ENCODE measurements at regions not wholly inside any gene's neighbourhood (a gene's known extent, or its start where the extent isn't known, plus 50 kb on each side); places are given as distances from the start of the nearest gene placed in this dataset.

DNA sequence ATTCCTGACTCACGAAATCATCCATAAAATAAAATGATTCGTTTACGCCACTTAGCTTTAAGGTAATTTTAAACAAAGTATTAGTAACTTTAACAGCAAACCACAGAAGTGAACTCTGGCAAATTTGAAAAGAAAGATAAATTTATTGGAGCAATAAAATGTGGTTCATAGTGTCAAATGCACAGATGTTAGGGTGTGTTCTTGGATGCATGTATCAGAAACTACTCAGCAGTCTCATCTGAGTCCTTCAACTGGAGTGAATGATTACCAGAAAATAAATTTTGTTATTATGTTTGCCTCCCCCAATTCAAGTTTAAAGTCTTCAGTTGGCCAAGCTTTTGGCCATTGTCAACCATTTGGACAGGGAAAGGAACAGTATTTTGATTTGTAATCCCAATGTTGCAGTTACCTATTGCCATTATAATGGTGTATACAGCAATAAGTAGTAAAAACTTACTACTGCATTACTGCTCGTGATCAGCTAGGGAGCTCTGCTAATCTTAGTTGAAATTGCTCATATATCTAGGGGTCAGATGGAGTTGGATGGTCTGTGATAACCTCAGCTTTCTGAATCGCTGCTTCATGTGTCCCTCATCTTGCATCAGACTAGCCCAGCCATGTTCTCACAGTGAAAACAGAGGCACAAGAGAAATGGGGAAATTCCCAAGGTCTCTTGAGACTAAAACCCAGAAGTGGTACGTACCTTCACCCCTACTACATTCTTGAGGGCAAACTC is 254.6 kb upstream of the KCNIP4 start:
- DNase-seq (ENCODE audit: low spot score) = no peak
- Histone ChIP-seq H4K91ac (ENCODE audit: low read depth, low read length, poor library complexity) (no peak overlapping the region), H2BK12ac (ENCODE audit: low read length) (no peak overlapping the region), H2BK15ac (ENCODE audit: low read length) (no peak overlapping the region), H3K4me1 (ENCODE audit: control insufficient read depth in 2 of 2, insufficient read depth in 1 of 2, low read depth in 1 of 2, low read length in 2 of 2) (no peaks in the 10 kb centered on the region), H2BK5ac (ENCODE audit: low read length) (no peak overlapping the region), H3K4ac (ENCODE audit: low read length) (no peak overlapping the region), H3K4me3 (ENCODE audit: low read length in 2 of 2) (no peak overlapping the region), H3K14ac (ENCODE audit: low read length) (no peak overlapping the region), H3K9me3 (replicated peaks in 1 of 2; ENCODE audit: control insufficient read depth in 2 of 2, insufficient read depth in 1 of 2, low read depth in 1 of 2, low read length in 2 of 2) (no peaks in the 10 kb centered on the region), H2AK5ac (ENCODE audit: low read depth, low read length) (no peak overlapping the region), H3K36me3 (replicated peaks in 1 of 2; ENCODE audit: control insufficient read depth in 2 of 2, insufficient read depth in 2 of 2, low read length in 2 of 2) (no peaks in the 10 kb centered on the region), H3K23ac (ENCODE audit: low read depth, low read length, poor library complexity) (no peak overlapping the region), H3K9ac (ENCODE audit: low read depth, low read length, poor library complexity) (no peak overlapping the region), H4K8ac (ENCODE audit: low read depth, low read length) (no peak overlapping the region), H2BK120ac (ENCODE audit: low read depth, low read length) (no peak overlapping the region), H2AFZ (ENCODE audit: low read length) (no peak overlapping the region), H3K4me2 (ENCODE audit: insufficient read depth, low read length, poor library complexity, severe bottlenecking) (no peak overlapping the region), H3K27me3 (ENCODE audit: control insufficient read depth in 3 of 3, insufficient read depth in 3 of 3, low read depth in 1 of 3, low read length in 3 of 3) (no peaks in the 10 kb centered on the region), H3K79me1 (ENCODE audit: low read depth, low read length) (no peaks in the 10 kb centered on the region), H3K27ac (replicated peaks; ENCODE audit: low read length) (no peak overlapping the region), H3K18ac (ENCODE audit: low read length) (no peak overlapping the region)
- no CpG with 5 or more reads among the region's 6 CpGs for WGBS, 2 donors (ENCODE audit: extremely low coverage in 2 of 2, insufficient read length in 2 of 2, insufficient replicate concordance in 1 of 2)

DNA sequence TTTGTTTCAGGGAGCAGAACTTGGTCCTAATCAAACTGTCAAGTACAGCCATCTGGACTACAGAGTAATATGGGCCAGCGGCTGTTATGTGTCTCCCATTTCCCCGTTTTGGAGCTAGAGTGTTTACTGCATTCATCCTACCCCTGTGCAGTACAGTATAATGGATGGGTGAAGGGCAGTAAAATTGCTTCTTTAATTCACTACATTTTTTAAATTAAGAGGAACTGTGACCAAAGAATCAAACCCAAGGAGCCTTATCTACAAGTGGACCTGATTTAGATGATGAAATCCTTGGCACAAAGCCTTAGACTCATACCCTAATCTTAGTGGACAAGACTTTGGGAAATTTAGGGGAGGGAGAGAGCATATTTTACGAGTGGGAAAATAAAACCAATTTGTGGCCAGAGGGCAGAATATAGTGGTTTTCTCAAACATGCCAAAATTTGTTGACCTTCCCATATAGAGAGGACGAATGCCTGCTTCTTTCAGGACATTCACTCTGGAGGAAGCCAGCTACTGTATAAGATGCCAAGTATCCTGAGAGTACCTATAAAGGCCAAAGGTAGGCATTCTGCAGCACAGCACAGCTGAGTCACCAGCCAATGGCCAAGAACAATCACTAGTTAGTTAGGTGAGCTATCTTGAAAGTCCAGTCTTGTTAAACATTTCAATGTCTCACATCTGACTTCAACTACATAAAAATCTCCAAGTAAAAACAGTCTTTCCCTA is 253.8 kb upstream of the KCNIP4 start:
- no peak for DNase-seq (ENCODE audit: low spot score)
- H3K79me1 ChIP-seq (ENCODE audit: low read depth, low read length) = no peaks in the 10 kb centered on the region

DNA sequence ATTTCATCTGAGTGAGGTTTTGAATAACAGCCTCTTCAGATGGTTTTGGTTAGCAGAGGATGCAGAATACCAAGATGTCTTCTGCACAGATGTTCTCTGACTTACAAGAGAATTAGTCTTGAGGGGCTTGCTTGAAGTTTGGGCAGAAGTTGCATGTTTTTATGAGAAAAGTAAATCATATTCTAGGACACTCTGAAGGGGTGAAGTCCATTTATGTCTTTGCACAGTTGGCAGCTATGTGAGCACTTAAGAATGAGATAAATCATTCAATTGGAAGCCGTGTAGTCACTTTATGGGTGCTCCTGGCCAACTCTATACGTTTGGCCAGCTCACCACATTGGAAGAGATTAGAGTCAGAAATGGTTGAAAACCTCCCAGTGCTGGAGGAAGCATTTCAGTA is 252.7 kb upstream of the KCNIP4 start:
- H3K27ac ChIP-seq (replicated peaks; ENCODE audit: low read length) = no peak overlapping the region
- no peak overlapping the region for H3K9ac ChIP-seq (ENCODE audit: low read depth, low read length, poor library complexity)
- no peak overlapping the region for H3K23ac ChIP-seq (ENCODE audit: low read depth, low read length, poor library complexity)
- H3K9me3 ChIP-seq (replicated peaks in 1 of 2; ENCODE audit: control insufficient read depth in 2 of 2, insufficient read depth in 1 of 2, low read depth in 1 of 2, low read length in 2 of 2) = no peaks in the 10 kb centered on the region
- H3K4ac ChIP-seq (ENCODE audit: low read length) = no peak overlapping the region
- no peak overlapping the region for H2BK12ac ChIP-seq (ENCODE audit: low read length)
- H2BK120ac ChIP-seq (ENCODE audit: low read depth, low read length) = no peak overlapping the region
- H3K27me3 ChIP-seq (ENCODE audit: control insufficient read depth in 3 of 3, insufficient read depth in 3 of 3, low read depth in 1 of 3, low read length in 3 of 3) = no peaks in the 10 kb centered on the region
- no peak overlapping the region for H2AFZ ChIP-seq (ENCODE audit: low read length)
- no peaks in the 10 kb centered on the region for H3K79me1 ChIP-seq (ENCODE audit: low read depth, low read length)
- no peak overlapping the region for H2BK5ac ChIP-seq (ENCODE audit: low read length)
- no peak overlapping the region for H4K8ac ChIP-seq (ENCODE audit: low read depth, low read length)
- no peak overlapping the region for H3K14ac ChIP-seq (ENCODE audit: low read length)
- no peaks in the 10 kb centered on the region for H3K4me1 ChIP-seq (ENCODE audit: control insufficient read depth in 2 of 2, insufficient read depth in 1 of 2, low read depth in 1 of 2, low read length in 2 of 2)
- H4K91ac ChIP-seq (ENCODE audit: low read depth, low read length, poor library complexity) = no peak overlapping the region
- no peak overlapping the region for H3K18ac ChIP-seq (ENCODE audit: low read length)
- H3K36me3 ChIP-seq (replicated peaks in 1 of 2; ENCODE audit: control insufficient read depth in 2 of 2, insufficient read depth in 2 of 2, low read length in 2 of 2) = no peaks in the 10 kb centered on the region
- H2BK15ac ChIP-seq (ENCODE audit: low read length) = no peak overlapping the region
- no peak overlapping the region for H3K4me3 ChIP-seq (ENCODE audit: low read length in 2 of 2)
- DNase-seq (ENCODE audit: low spot score) = no peak
- WGBS, 2 donors (ENCODE audit: extremely low coverage in 2 of 2, insufficient read length in 2 of 2, insufficient replicate concordance in 1 of 2) = no CpG with 5 or more reads among the region's 2 CpGs
- H2AK5ac ChIP-seq (ENCODE audit: low read depth, low read length) = no peak overlapping the region
- H3K4me2 ChIP-seq (ENCODE audit: insufficient read depth, low read length, poor library complexity, severe bottlenecking) = no peak overlapping the region

More for the DNA sequence above, 253.8 kb upstream of the KCNIP4 start:
- Histone ChIP-seq H3K23ac (ENCODE audit: low read depth, low read length, poor library complexity) (no peak overlapping the region), H3K18ac (ENCODE audit: low read length) (no peak overlapping the region), H3K9ac (ENCODE audit: low read depth, low read length, poor library complexity) (no peak overlapping the region), H3K27me3 (ENCODE audit: control insufficient read depth in 3 of 3, insufficient read depth in 3 of 3, low read depth in 1 of 3, low read length in 3 of 3) (no peaks in the 10 kb centered on the region), H3K4me3 (ENCODE audit: low read length in 2 of 2) (no peak overlapping the region), H3K36me3 (replicated peaks in 1 of 2; ENCODE audit: control insufficient read depth in 2 of 2, insufficient read depth in 2 of 2, low read length in 2 of 2) (no peaks in the 10 kb centered on the region), H3K9me3 (replicated peaks in 1 of 2; ENCODE audit: control insufficient read depth in 2 of 2, insufficient read depth in 1 of 2, low read depth in 1 of 2, low read length in 2 of 2) (no peaks in the 10 kb centered on the region), H2AFZ (ENCODE audit: low read length) (no peak overlapping the region), H2AK5ac (ENCODE audit: low read depth, low read length) (no peak overlapping the region), H2BK5ac (ENCODE audit: low read length) (no peak overlapping the region), H3K4me1 (ENCODE audit: control insufficient read depth in 2 of 2, insufficient read depth in 1 of 2, low read depth in 1 of 2, low read length in 2 of 2) (no peaks in the 10 kb centered on the region), H3K4ac (ENCODE audit: low read length) (no peak overlapping the region), H3K14ac (ENCODE audit: low read length) (no peak overlapping the region), H2BK12ac (ENCODE audit: low read length) (no peak overlapping the region), H4K8ac (ENCODE audit: low read depth, low read length) (no peak overlapping the region), H2BK120ac (ENCODE audit: low read depth, low read length) (no peak overlapping the region), H4K91ac (ENCODE audit: low read depth, low read length, poor library complexity) (no peak overlapping the region), H2BK15ac (ENCODE audit: low read length) (no peak overlapping the region), H3K27ac (replicated peaks; ENCODE audit: low read length) (no peak overlapping the region), H3K4me2 (ENCODE audit: insufficient read depth, low read length, poor library complexity, severe bottlenecking) (no peak overlapping the region)
- WGBS, 2 donors (ENCODE audit: extremely low coverage in 2 of 2, insufficient read length in 2 of 2, insufficient replicate concordance in 1 of 2) = no CpG with 5 or more reads among the region's 4 CpGs

DNA sequence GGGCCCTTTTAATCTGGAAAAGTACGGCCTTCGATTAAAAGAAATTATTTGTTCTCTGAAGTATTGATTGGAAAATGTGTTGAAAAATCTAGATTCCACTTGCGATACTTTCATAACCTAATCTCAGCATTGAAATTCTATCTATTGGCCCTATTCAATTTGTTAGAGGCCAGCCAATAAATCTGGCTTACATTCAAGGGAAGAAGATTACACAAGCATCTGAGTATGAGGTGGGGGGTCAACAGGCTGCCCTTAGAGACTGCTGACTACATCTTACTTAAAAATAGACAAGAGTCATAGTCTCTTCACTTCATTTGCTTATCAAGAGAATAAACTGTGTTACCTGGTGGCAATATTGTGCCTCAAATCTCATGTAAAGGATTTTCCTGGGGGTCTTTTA is 248.0 kb upstream of the KCNIP4 start:
- H3K4me1 ChIP-seq (ENCODE audit: control insufficient read depth in 2 of 2, insufficient read depth in 1 of 2, low read depth in 1 of 2, low read length in 2 of 2) = peaks cover 0 to 1% of the 10 kb centered on the region in 2 donors
- WGBS, 2 donors (ENCODE audit: extremely low coverage in 2 of 2, insufficient read length in 2 of 2, insufficient replicate concordance in 1 of 2) = no CpG with 5 or more reads among the region's 3 CpGs
- H3K23ac ChIP-seq (ENCODE audit: low read depth, low read length, poor library complexity) = no peak overlapping the region
- no peak overlapping the region for H2BK15ac ChIP-seq (ENCODE audit: low read length)
- no peak overlapping the region for H3K9ac ChIP-seq (ENCODE audit: low read depth, low read length, poor library complexity)
- H3K79me1 ChIP-seq (ENCODE audit: low read depth, low read length) = no peaks in the 10 kb centered on the region
- H4K8ac ChIP-seq (ENCODE audit: low read depth, low read length) = no peak overlapping the region
- no peak overlapping the region for H2AK5ac ChIP-seq (ENCODE audit: low read depth, low read length)
- H2BK12ac ChIP-seq (ENCODE audit: low read length) = no peak overlapping the region
- H4K91ac ChIP-seq (ENCODE audit: low read depth, low read length, poor library complexity) = no peak overlapping the region
- no peak overlapping the region for H3K14ac ChIP-seq (ENCODE audit: low read length)
- H3K36me3 ChIP-seq (replicated peaks in 1 of 2; ENCODE audit: control insufficient read depth in 2 of 2, insufficient read depth in 2 of 2, low read length in 2 of 2) = no peaks in the 10 kb centered on the region
- H3K27me3 ChIP-seq (ENCODE audit: control insufficient read depth in 3 of 3, insufficient read depth in 3 of 3, low read depth in 1 of 3, low read length in 3 of 3) = no peaks in the 10 kb centered on the region
- no peak overlapping the region for H2AFZ ChIP-seq (ENCODE audit: low read length)
- H3K4me3 ChIP-seq (ENCODE audit: low read length in 2 of 2) = no peak overlapping the region
- no peak for DNase-seq (ENCODE audit: low spot score)
- H3K4me2 ChIP-seq (ENCODE audit: insufficient read depth, low read length, poor library complexity, severe bottlenecking) = no peak overlapping the region
- no peak overlapping the region for H2BK5ac ChIP-seq (ENCODE audit: low read length)
- H3K9me3 ChIP-seq (replicated peaks in 1 of 2; ENCODE audit: control insufficient read depth in 2 of 2, insufficient read depth in 1 of 2, low read depth in 1 of 2, low read length in 2 of 2) = no peaks in the 10 kb centered on the region
- no peak overlapping the region for H3K4ac ChIP-seq (ENCODE audit: low read length)
- no peak overlapping the region for H2BK120ac ChIP-seq (ENCODE audit: low read depth, low read length)
- no peak overlapping the region for H3K27ac ChIP-seq (replicated peaks; ENCODE audit: low read length)
- no peak overlapping the region for H3K18ac ChIP-seq (ENCODE audit: low read length)

All from neuronal stem cell (in vitro differentiated cells).